Ovary (tissue), 3 donors: ENCODE measurements at regions not wholly inside any gene's neighbourhood (a gene's known extent, or its start where the extent isn't known, plus 50 kb on each side); places are given as distances from the start of the nearest gene placed in this dataset.

Experiments used
- CTCF ChIP-seq, 3 donors: fragments of 450-650 bp in 2 of 3; fragments of 200-600 bp in 1 of 3; IDR thresholded peaks; one replicate each; pipeline versions ENCODE4 v1.5.1 to v1.8.0; 2016 to 2022; ENCODE audit warnings: antibody characterized with exemption in 3 of 3, mild to moderate bottlenecking in 1 of 3
- EP300 ChIP-seq: sonication (generic); formaldehyde crosslinking; IDR thresholded peaks from one replicate; pipeline ENCODE4 v1.6.1; 2017; ENCODE audit warnings: antibody characterized with exemption
- POLR2A ChIP-seq: fragments of 450-650 bp; IDR thresholded peaks from one replicate; pipeline ENCODE4 v1.6.1; 2017; ENCODE audit warnings: antibody characterized with exemption, mild to moderate bottlenecking, moderate library complexity
- donor health status: DM: no; HTN: no; CAD: no.

GRCh38 chr2:204268971-204269370, 276.3 kb upstream of the PARD3B start:
- TF ChIP-seq CTCF (IDR thresholded peaks at IDR 0.05): no peak
- TF ChIP-seq POLR2A: no peak
- TF ChIP-seq EP300: no peak
